Stimulated activated CD8-positive, alpha-beta memory T cell treated with anti-CD3 and anti-CD28 coated beads, Interleukin-15, amount 100 ng/mL, for 4 hours (primary cell): ENCODE measurements at regions not wholly inside any gene's neighbourhood (a gene's known extent, or its start where the extent isn't known, plus 50 kb on each side); places are given as distances from the start of the nearest gene placed in this dataset.

Experiments used
- DNase-seq, 2 donors: peaks; one replicate each; pipeline ENCODE4 v3.0.0-alpha.2; 2020; ENCODE audit warnings: low read depth in 2 of 2

GRCh38 chr10:116792817-116793216 lies 50.5 kb upstream of the HSPA12A start:
- no peak for DNase-seq

GRCh38 chr10:116796469-116796868 lies 52.8 kb upstream of the ENO4 start:
- DNase-seq: no peak

GRCh38 chr10:116796910-116797513 lies 52.3 kb upstream of the ENO4 start:
- peak; percentile 11 to 30 for DNase-seq

- DNase-seq: no peak
Observed at GRCh38 chr10:116798859-116799258, 50.4 kb upstream of the ENO4 start.
